PC-9 (cell line): ENCODE measurements at regions not wholly inside any gene's neighbourhood (a gene's known extent, or its start where the extent isn't known, plus 50 kb on each side); places are given as distances from the start of the nearest gene placed in this dataset.

Experiments
- CTCF ChIP-seq: fragments of 200-600 bp; sonication (generic); conservative IDR thresholded peaks from 2 replicates; pipeline ENCODE4 v1.6.1; 2017; ENCODE audit warnings: mixed run types, antibody characterized with exemption, mild to moderate bottlenecking, moderate library complexity
- EZH2 ChIP-seq: fragments of 200-600 bp; sonication (generic); IDR thresholded peaks from 2 replicates; pipeline ENCODE4 v1.8.0; 2017; ENCODE audit warnings: antibody characterized with exemption, low read depth

GRCh38 chr7:22896917-22897316 lies 74.3 kb upstream of the TOMM7 start:
- TF ChIP-seq CTCF (no peak), EZH2 (no peak)
